ENCODE measurements at regions not wholly inside any gene's neighbourhood (a gene's known extent, or its start where the extent isn't known, plus 50 kb on each side); places are given as distances from the start of the nearest gene placed in this dataset.
"Not testable (repeated sequence)": the region's sequence is repeated elsewhere in the genome, so short reads cannot be mapped to it uniquely, and the experiment has no call there.

- no peak for DNase-seq (ENCODE audit: low read depth, low spot score)
Observed at GRCh38 chr7:96861-97260, 95.5 kb upstream of the FAM20C start.

GRCh38 chr7:97310-97841, 95.0 kb upstream of the FAM20C start:
- DNase-seq (ENCODE audit: low read depth, low spot score) = no peak

GRCh38 chr7:101146-102046, 91.0 kb upstream of the FAM20C start:
- DNase-seq (ENCODE audit: low read depth, low spot score) = peak; percentile 65

GRCh38 chr7:102047-102711, 90.2 kb upstream of the FAM20C start:
- DNase-seq (ENCODE audit: low read depth, low spot score) = no peak

- DNase-seq (ENCODE audit: low read depth, low spot score) = no peak
Observed at GRCh38 chr7:102721-103120, 89.7 kb upstream of the FAM20C start.

- DNase-seq (ENCODE audit: low read depth, low spot score) = not testable (repeated sequence)
Observed at GRCh38 chr7:103981-104380, 88.4 kb upstream of the FAM20C start.

GRCh38 chr7:105002-105401, 87.4 kb upstream of the FAM20C start:
- no peak for DNase-seq (ENCODE audit: low read depth, low spot score)

GRCh38 chr7:106356-106755, 86.0 kb upstream of the FAM20C start:
- no peak for DNase-seq (ENCODE audit: low read depth, low spot score)

- DNase-seq (ENCODE audit: low read depth, low spot score) = no peak
Observed at GRCh38 chr7:107233-107632, 85.1 kb upstream of the FAM20C start.

- DNase-seq (ENCODE audit: low read depth, low spot score) = no peak
Observed at GRCh38 chr7:107907-108306, 84.5 kb upstream of the FAM20C start.

- no peak for DNase-seq (ENCODE audit: low read depth, low spot score)
Observed at GRCh38 chr7:109094-109493, 83.3 kb upstream of the FAM20C start.

- DNase-seq (ENCODE audit: low read depth, low spot score) = no peak
Observed at GRCh38 chr7:109898-110556, 82.3 kb upstream of the FAM20C start.

- DNase-seq (ENCODE audit: low read depth, low spot score) = no peak
Observed at GRCh38 chr7:110557-111232, 81.7 kb upstream of the FAM20C start.

- DNase-seq (ENCODE audit: low read depth, low spot score) = no peak
Observed at GRCh38 chr7:111591-111990, 80.8 kb upstream of the FAM20C start.

- DNase-seq (ENCODE audit: low read depth, low spot score) = no peak
Observed at GRCh38 chr7:112881-113280, 79.5 kb upstream of the FAM20C start.

- DNase-seq (ENCODE audit: low read depth, low spot score) = no peak
Observed at GRCh38 chr7:115274-115911, 77.0 kb upstream of the FAM20C start.

- DNase-seq (ENCODE audit: low read depth, low spot score) = no peak
Observed at GRCh38 chr7:116188-116981, 76.0 kb upstream of the FAM20C start.

- DNase-seq (ENCODE audit: low read depth, low spot score) = no peak
Observed at GRCh38 chr7:117836-118614, 74.3 kb upstream of the FAM20C start.

GRCh38 chr7:118615-119391, 73.6 kb upstream of the FAM20C start:
- no peak for DNase-seq (ENCODE audit: low read depth, low spot score)

All from astrocyte of the hippocampus (primary cell).